C4-2B (cell line): ENCODE measurements at regions not wholly inside any gene's neighbourhood (a gene's known extent, or its start where the extent isn't known, plus 50 kb on each side); places are given as distances from the start of the nearest gene placed in this dataset.

Experiments
- H3K27ac ChIP-seq: fragments of 450-650 bp; 2 replicates; pipeline ENCODE4 v1.5.1; 2017
- CTCF ChIP-seq: fragments of 450-650 bp; conservative IDR thresholded peaks from 2 replicates; pipeline ENCODE4 v1.5.1; 2017; ENCODE audit warnings: mild to moderate bottlenecking
- ZFX ChIP-seq: fragments of 450-650 bp; IDR thresholded peaks from 2 replicates; pipeline ENCODE4 v1.6.1; 2017

- TF ChIP-seq CTCF (no peak), ZFX (no peak)
- no peak overlapping the region for H3K27ac ChIP-seq
Measured at GRCh38 chr4:31360786-31361185, 640.6 kb downstream of the PCDH7 start.

- no peak overlapping the region for H3K27ac ChIP-seq
- no peak for TF ChIP-seq CTCF
- no peak for TF ChIP-seq ZFX
Measured at GRCh38 chr4:31362756-31363155, 642.6 kb downstream of the PCDH7 start.

DNA sequence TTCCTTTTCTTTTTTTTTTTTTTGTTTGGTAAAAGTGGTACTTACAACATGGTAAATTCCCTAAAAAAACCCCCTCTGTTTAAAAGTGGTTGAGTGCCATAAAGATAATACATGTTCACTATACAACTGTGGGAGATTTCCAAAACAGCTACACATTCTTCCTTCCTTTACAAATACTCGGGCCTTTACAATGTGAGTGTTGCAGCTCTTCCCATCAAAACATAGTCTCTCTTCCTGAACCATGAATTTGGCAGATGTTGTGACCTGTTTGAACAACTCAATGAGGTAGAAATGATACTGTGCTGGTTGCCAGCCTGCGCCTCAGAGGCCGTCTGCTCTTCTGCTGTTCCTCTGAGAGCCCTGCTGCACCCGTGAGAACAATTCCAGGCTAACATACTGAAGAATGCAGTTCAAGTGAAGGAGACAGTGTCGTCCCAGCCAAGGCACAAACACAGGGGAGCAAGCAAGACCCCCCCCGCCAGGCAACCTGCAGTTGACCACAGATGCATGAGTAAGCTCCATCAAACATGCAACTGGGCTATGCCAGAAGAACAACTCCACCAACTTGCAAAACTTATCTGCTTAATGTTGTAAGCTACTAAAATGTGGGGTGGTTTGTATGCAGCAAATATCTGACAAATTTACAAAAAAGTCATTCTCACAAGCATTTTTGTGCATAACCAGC, 645.0 kb downstream of the PCDH7 start:
- TF ChIP-seq ZFX (no peak), CTCF (no peak)
- H3K27ac ChIP-seq: no peak overlapping the region

DNA sequence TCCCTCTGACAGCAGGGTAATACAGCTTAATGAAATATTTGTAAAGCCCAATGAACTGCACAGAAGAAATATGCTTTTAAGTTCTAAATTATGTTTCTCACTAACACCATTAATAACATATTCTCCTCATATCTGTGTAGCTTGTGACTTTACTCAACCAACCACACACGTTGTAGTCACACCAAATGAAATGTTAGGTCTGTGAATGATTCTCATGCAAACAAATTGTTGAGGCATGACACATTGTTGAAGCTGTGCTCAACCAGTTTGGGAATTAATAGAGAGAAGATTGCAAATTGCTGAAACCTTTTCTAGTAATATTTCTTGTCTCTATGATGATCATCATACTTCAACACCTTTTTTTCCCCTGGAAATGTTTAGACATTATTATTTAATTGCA, 645.9 kb downstream of the PCDH7 start:
- no peak overlapping the region for H3K27ac ChIP-seq
- no peak for TF ChIP-seq CTCF

- peak; percentile 84 for TF ChIP-seq CTCF
- TF ChIP-seq ZFX: no peak
- no peak overlapping the region for H3K27ac ChIP-seq
Measured at GRCh38 chr4:31370866-31371465, 650.8 kb downstream of the PCDH7 start.

GRCh38 chr4:31374256-31374960, 654.2 kb downstream of the PCDH7 start:
- no peak overlapping the region for H3K27ac ChIP-seq
- TF ChIP-seq ZFX (no peak), CTCF (no peak)

GRCh38 chr4:31375936-31376335, 655.8 kb downstream of the PCDH7 start:
- no peak overlapping the region; the same call in 1 of the 2 replicates for H3K27ac ChIP-seq
- no peak for TF ChIP-seq ZFX
- no peak for TF ChIP-seq CTCF
